IMR-90 (cell line): ENCODE measurements at regions not wholly inside any gene's neighbourhood (a gene's known extent, or its start where the extent isn't known, plus 50 kb on each side); places are given as distances from the start of the nearest gene placed in this dataset.

Experiments used
- ATAC-seq: fragments of 200-7000 bp; cut with Tn5 transposase; 2 replicates; pipeline ENCODE4 v1.9.1; 2020; ENCODE audit warnings: low read depth, mild to moderate bottlenecking, moderate library complexity
- BruUV-seq: library from RNA; stranded (reverse); fragments of 400-500 nt; replicated peaks from 2 replicates; lab custom pipeline; 2021; lab: Mats Ljungman, UMichigan
- CTCF ChIA-PET: fragments of 300-600 bp; formaldehyde crosslinking; extraction: SDS; loops from one replicate; lab custom pipeline; 2021; ENCODE audit warnings: antibody characterized with exemption; lab: Yijun Ruan, JAX
- POLR2A ChIA-PET: fragments of 300-600 bp; sonication (Branson Sonifier 250); formaldehyde crosslinking; loops from one replicate; lab custom pipeline; 2022; ENCODE audit warnings: antibody characterized with exemption; ENCODE audit not compliant: unreplicated experiment; lab: Charles Lee
- DNase-seq: peaks from one replicate; pipeline ENCODE4 v3.0.0; 2013
- H2AFZ ChIP-seq: replicated peaks from 2 replicates; pipeline ENCODE3; 2013; ENCODE audit warnings: low read length, mild to moderate bottlenecking; ENCODE audit not compliant: poor library complexity
- H2AK5ac ChIP-seq: 2 replicates; pipeline ENCODE4 v1.6.1; 2013; ENCODE audit warnings: low read depth, low read length, inconsistent platforms
- H2AK9ac ChIP-seq: replicated peaks from 2 replicates; pipeline ENCODE3; 2013; ENCODE audit warnings: mild to moderate bottlenecking, low read depth, low read length, moderate library complexity; ENCODE audit not compliant: poor library complexity
- H2BK120ac ChIP-seq: 2 replicates; pipeline ENCODE4 v1.6.1; 2013; ENCODE audit warnings: low read depth, low read length, inconsistent platforms
- H2BK15ac ChIP-seq: 3 replicates; pipeline ENCODE4 v1.6.1; 2013; ENCODE audit warnings: low read depth, low read length, inconsistent platforms
- H2BK20ac ChIP-seq: 2 replicates; pipeline ENCODE4 v1.6.1; 2013; ENCODE audit warnings: low read depth, mild to moderate bottlenecking, inconsistent platforms, low read length, moderate library complexity
- H2BK5ac ChIP-seq: 2 replicates; pipeline ENCODE4 v1.6.1; 2013; ENCODE audit warnings: mild to moderate bottlenecking, low read depth, low read length, inconsistent platforms; ENCODE audit not compliant: poor library complexity, severe bottlenecking
- H3K14ac ChIP-seq: replicated peaks from 2 replicates; pipeline ENCODE4 v1.6.1; 2013; ENCODE audit warnings: low read depth, low read length, inconsistent platforms
- H3K18ac ChIP-seq: 2 replicates; pipeline ENCODE4 v1.6.1; 2013; ENCODE audit warnings: low read depth, low read length, control low read depth
- H3K23ac ChIP-seq: 2 replicates; pipeline ENCODE4 v1.6.1; 2013; ENCODE audit warnings: low read depth, low read length, inconsistent platforms
- H3K27ac ChIP-seq: 2 replicates; pipeline ENCODE4 v1.5.1; 2013; ENCODE audit warnings: mild to moderate bottlenecking, control low read depth, low read length; ENCODE audit not compliant: insufficient read depth
- H3K27me3 ChIP-seq: 2 replicates; pipeline ENCODE4 v1.6.1; 2013; ENCODE audit warnings: low read length; ENCODE audit not compliant: control insufficient read depth, insufficient read depth
- H3K36me3 ChIP-seq: 2 replicates; pipeline ENCODE4 v1.6.1; 2013; ENCODE audit warnings: low read length, mixed read lengths; ENCODE audit not compliant: control insufficient read depth, insufficient read depth
- H3K4ac ChIP-seq: 2 replicates; pipeline ENCODE4 v1.6.1; 2013; ENCODE audit warnings: low read depth, low read length, inconsistent platforms
- H3K4me1 ChIP-seq: 2 replicates; pipeline ENCODE4 v1.6.1; 2013; ENCODE audit warnings: low read length, mixed read lengths; ENCODE audit not compliant: control insufficient read depth, insufficient read depth
- H3K4me2 ChIP-seq: 2 replicates; pipeline ENCODE4 v1.6.1; 2013; ENCODE audit warnings: low read depth, mild to moderate bottlenecking, control low read depth, low read length, moderate library complexity
- H3K4me3 ChIP-seq: 2 replicates; pipeline ENCODE4 v1.5.1; 2013; ENCODE audit warnings: low read depth, mild to moderate bottlenecking, control low read depth, low read length, moderate library complexity; ENCODE audit not compliant: insufficient read depth
- H3K56ac ChIP-seq: 2 replicates; pipeline ENCODE4 v1.6.1; 2013; ENCODE audit warnings: low read length, inconsistent platforms; ENCODE audit not compliant: insufficient read depth; ENCODE audit errors: extremely low read depth
- H3K79me1 ChIP-seq, 2 experiments: 2 replicates each; pipeline ENCODE4 v1.6.1; 2013; ENCODE audit warnings: low read length in 2 of 2, inconsistent platforms in 1 of 2, low read depth in 1 of 2
- H3K9ac ChIP-seq: 2 replicates; pipeline ENCODE4 v1.6.1; 2013; ENCODE audit warnings: low read depth, low read length, control low read depth
- H3K9me1 ChIP-seq: 2 replicates; pipeline ENCODE4 v1.6.1; 2013; ENCODE audit warnings: low read length, inconsistent platforms; ENCODE audit not compliant: insufficient read depth
- H3K9me3 ChIP-seq: 2 replicates; pipeline ENCODE4 v1.6.1; 2013; ENCODE audit warnings: low read length; ENCODE audit not compliant: control insufficient read depth, insufficient read depth
- H4K20me1 ChIP-seq: 2 replicates; pipeline ENCODE4 v1.6.1; 2013; ENCODE audit warnings: low read length, inconsistent platforms; ENCODE audit not compliant: insufficient read depth
- H4K5ac ChIP-seq: 2 replicates; pipeline ENCODE4 v1.6.1; 2013; ENCODE audit warnings: mild to moderate bottlenecking, low read depth, low read length, control low read depth
- H4K8ac ChIP-seq, 2 experiments: 2 replicates each; pipeline ENCODE4 v1.6.1; 2013; ENCODE audit warnings: low read depth in 2 of 2, low read length in 2 of 2, control low read depth in 1 of 2, inconsistent platforms in 1 of 2
- H4K91ac ChIP-seq: 2 replicates; pipeline ENCODE4 v1.6.1; 2013; ENCODE audit warnings: low read depth, low read length, inconsistent platforms; ENCODE audit not compliant: insufficient read depth
- BHLHE40 ChIP-seq: fragments of 150-350 bp; IDR thresholded peaks from 2 replicates; pipeline ENCODE4 v1.6.1; 2016; ENCODE audit warnings: mild to moderate bottlenecking, low read depth, low read length
- CHD1 ChIP-seq: IDR thresholded peaks from 2 replicates; pipeline ENCODE4 v1.6.1; 2012; ENCODE audit warnings: low read depth, low read length, improper control_type of control experiment
- FOS ChIP-seq: fragments of 150-350 bp; IDR thresholded peaks from 2 replicates; pipeline ENCODE4 v1.6.1; 2016; ENCODE audit warnings: low read depth, low read length
- MXI1 ChIP-seq: IDR thresholded peaks from 2 replicates; pipeline ENCODE4 v1.6.1; 2012; ENCODE audit warnings: low read depth, mild to moderate bottlenecking, low read length, moderate library complexity, borderline replicate concordance
- NFE2L2 ChIP-seq: fragments of 150-350 bp; IDR thresholded peaks from 2 replicates; pipeline ENCODE4 v1.6.1; 2016; ENCODE audit warnings: low read depth, mild to moderate bottlenecking, low read length
- RAD21 ChIP-seq: IDR thresholded peaks from 2 replicates; pipeline ENCODE4 v1.6.1; 2012; ENCODE audit warnings: low read length, improper control_type of control experiment
- RCOR1 ChIP-seq: IDR thresholded peaks from 2 replicates; pipeline ENCODE4 v1.6.1; 2012; ENCODE audit warnings: mild to moderate bottlenecking, low read length, improper control_type of control experiment; ENCODE audit not compliant: insufficient replicate concordance
- WGBS, 2 experiments: methylation state at CpG; one replicate each; pipeline versions ENCODE4 v1.1.5 to v1.1.7; 2013; ENCODE audit warnings: missing lambda C conversion rate in 2 of 2; ENCODE audit not compliant: insufficient read length in 1 of 2; ENCODE audit errors: extremely low coverage in 2 of 2; 5-methylcytosine and 5-hydroxymethylcytosine counted together
- dilution Hi-C: fragments of 300-500 bp; cut with HindIII; formaldehyde crosslinking; loops from one replicate; pipeline ENCODE4 v1.14.3; 2018; ENCODE audit warnings: low sequenced_read_pairs; ENCODE audit not compliant: unreplicated experiment
- in situ Hi-C: fragments of 300-500 bp; cut with MboI; formaldehyde crosslinking; loops from 3 replicates; pipeline ENCODE4 v1.14.3; 2019; ENCODE audit warnings: low sequenced_read_pairs, inconsistent platforms, mixed read lengths
- intact Hi-C: fragments of 100-400 bp; cut with micrococcal nuclease; formaldehyde crosslinking; loops from 2 replicates; pipeline ENCODE4 v1.10.0; 2022
- TF ChIP-seq, protein P1 (sequence below): fragments of 150-350 bp; IDR thresholded peaks from 2 replicates; pipeline ENCODE4 v1.6.1; 2016; ENCODE audit warnings: low read depth, mild to moderate bottlenecking, low read length, moderate library complexity, borderline replicate concordance
- TF ChIP-seq, protein P2 (sequence below): fragments of 150-350 bp; IDR thresholded peaks from 2 replicates; pipeline ENCODE4 v1.6.1; 2017; ENCODE audit warnings: mild to moderate bottlenecking, antibody characterized with exemption, low read length, low read depth
- TF ChIP-seq, protein P3 (sequence below): conservative IDR thresholded peaks from 2 replicates; pipeline ENCODE4 v1.5.1; 2012; ENCODE audit warnings: mild to moderate bottlenecking, low read depth, low read length, improper control_type of control experiment

DNA sequence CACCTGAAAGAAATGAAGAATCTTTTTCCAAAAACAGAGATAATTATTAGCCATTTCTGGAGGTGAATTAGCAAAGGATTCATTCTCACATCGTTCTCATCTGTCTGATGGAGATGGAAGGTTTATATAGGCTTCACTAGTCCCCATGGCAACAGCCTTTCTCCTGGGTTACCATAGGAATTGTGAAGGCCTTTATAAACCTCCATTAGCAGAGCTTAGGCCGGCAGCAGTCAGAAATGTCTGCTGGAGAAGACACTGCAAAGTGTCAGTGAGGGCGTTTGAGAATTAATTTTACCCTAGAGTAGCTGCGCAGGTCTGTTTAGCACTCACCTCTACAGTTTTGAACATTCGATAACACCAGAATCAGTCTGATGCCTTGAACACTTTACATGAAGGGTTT lies 290.4 kb upstream of the NR4A3 start:
- Histone ChIP-seq H3K9me1 (no peaks in the 10 kb centered on the region), H2BK15ac (no peak overlapping the region), H3K14ac (no peak overlapping the region), H4K5ac (no peak overlapping the region), H3K36me3 (no peaks in the 10 kb centered on the region), H3K9ac (no peak overlapping the region), H3K9me3 (no peaks in the 10 kb centered on the region), H4K91ac (no peak overlapping the region), H3K27me3 (peaks cover 7% of the 10 kb centered on the region), H2BK5ac (no peak overlapping the region), H4K20me1 (no peaks in the 10 kb centered on the region), H3K4me2 (no peak overlapping the region), H3K4me3 (no peak overlapping the region), H3K79me1 (no peaks in the 10 kb centered on the region), H3K56ac (no peak overlapping the region), H3K27ac (no peak overlapping the region), H2BK20ac (no peak overlapping the region), H3K4me1 (no peaks in the 10 kb centered on the region), H3K4ac (no peak overlapping the region), H2AK5ac (no peak overlapping the region), H2AFZ (no peak overlapping the region), H3K18ac (no peak overlapping the region), H2AK9ac (no peak overlapping the region), H2BK120ac (no peak overlapping the region), H3K23ac (no peak overlapping the region), H4K8ac (no peak overlapping the region)
- in situ Hi-C loops (no loop called here), dilution Hi-C loops (no loop called here), intact Hi-C loops (no loop called here)
- ChIA-PET CTCF (no interaction called here), POLR2A (no interaction called here)
- TF ChIP-seq, protein P1, sequence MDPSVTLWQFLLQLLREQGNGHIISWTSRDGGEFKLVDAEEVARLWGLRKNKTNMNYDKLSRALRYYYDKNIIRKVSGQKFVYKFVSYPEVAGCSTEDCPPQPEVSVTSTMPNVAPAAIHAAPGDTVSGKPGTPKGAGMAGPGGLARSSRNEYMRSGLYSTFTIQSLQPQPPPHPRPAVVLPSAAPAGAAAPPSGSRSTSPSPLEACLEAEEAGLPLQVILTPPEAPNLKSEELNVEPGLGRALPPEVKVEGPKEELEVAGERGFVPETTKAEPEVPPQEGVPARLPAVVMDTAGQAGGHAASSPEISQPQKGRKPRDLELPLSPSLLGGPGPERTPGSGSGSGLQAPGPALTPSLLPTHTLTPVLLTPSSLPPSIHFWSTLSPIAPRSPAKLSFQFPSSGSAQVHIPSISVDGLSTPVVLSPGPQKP = no peak
- TF ChIP-seq, protein P2, sequence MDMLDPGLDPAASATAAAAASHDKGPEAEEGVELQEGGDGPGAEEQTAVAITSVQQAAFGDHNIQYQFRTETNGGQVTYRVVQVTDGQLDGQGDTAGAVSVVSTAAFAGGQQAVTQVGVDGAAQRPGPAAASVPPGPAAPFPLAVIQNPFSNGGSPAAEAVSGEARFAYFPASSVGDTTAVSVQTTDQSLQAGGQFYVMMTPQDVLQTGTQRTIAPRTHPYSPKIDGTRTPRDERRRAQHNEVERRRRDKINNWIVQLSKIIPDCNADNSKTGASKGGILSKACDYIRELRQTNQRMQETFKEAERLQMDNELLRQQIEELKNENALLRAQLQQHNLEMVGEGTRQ = no peak
- TF ChIP-seq FOS = no peak
- no peak for TF ChIP-seq CHD1
- TF ChIP-seq MXI1 = no peak
- TF ChIP-seq NFE2L2 = no peak
- no peak for TF ChIP-seq RAD21
- TF ChIP-seq BHLHE40 = no peak
- TF ChIP-seq, protein P3, sequence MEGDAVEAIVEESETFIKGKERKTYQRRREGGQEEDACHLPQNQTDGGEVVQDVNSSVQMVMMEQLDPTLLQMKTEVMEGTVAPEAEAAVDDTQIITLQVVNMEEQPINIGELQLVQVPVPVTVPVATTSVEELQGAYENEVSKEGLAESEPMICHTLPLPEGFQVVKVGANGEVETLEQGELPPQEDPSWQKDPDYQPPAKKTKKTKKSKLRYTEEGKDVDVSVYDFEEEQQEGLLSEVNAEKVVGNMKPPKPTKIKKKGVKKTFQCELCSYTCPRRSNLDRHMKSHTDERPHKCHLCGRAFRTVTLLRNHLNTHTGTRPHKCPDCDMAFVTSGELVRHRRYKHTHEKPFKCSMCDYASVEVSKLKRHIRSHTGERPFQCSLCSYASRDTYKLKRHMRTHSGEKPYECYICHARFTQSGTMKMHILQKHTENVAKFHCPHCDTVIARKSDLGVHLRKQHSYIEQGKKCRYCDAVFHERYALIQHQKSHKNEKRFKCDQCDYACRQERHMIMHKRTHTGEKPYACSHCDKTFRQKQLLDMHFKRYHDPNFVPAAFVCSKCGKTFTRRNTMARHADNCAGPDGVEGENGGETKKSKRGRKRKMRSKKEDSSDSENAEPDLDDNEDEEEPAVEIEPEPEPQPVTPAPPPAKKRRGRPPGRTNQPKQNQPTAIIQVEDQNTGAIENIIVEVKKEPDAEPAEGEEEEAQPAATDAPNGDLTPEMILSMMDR = no peak
- TF ChIP-seq RCOR1 = no peak
- no peak for DNase-seq
- ATAC-seq = no peak
- no TSS peak for BruUV-seq
- no CpG with 5 or more reads among the region's 5 CpGs for WGBS, 2 experiments
